ENCODE measurements at regions not wholly inside any gene's neighbourhood (a gene's known extent, or its start where the extent isn't known, plus 50 kb on each side); places are given as distances from the start of the nearest gene placed in this dataset.
"Not testable (repeated sequence)": the region's sequence is repeated elsewhere in the genome, so short reads cannot be mapped to it uniquely, and the experiment has no call there.

DNA sequence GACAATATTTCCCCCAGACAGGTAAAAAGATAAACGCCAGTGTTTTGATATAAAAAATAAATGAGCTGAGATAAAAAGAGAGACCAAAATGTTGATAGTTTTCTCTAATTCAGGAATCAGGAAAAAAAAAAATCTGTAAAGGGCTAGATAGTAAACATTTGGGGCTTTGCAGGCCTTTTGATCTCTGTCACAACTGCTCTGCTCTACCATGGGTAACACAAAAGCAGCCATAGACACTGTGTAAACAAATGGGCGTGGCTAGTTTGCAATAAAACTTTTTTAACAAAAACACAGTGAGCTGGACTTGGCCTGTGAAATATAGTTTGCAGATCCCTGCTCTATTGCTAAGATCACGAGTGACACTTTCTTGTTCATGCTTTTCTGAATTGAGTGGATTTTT is 219.1 kb upstream of the STXBP5 start:
- no peak for DNase-seq

DNA sequence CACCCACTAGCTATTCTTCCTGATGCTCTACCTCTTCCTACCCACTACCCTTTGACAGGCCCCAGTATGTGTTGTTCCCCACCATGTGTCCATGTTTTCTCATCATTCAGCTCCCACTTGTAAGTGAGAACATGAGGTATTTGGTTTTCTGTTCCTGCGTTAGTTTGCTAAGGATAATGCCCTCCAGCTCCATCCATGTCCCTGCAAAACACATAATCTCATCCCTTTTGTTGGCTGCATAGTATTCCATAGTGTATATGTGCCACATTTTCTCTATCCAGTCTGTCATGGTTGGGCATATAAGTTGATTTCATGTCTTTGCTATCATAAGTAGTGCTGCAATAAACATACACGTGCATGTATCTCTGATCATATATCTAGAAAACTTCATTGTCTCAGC is 218.3 kb upstream of the STXBP5 start:
- DNase-seq = no peak

GRCh38 chr6:146987938-146988337 is 216.3 kb upstream of the STXBP5 start:
- DNase-seq = not testable (repeated sequence)

DNA sequence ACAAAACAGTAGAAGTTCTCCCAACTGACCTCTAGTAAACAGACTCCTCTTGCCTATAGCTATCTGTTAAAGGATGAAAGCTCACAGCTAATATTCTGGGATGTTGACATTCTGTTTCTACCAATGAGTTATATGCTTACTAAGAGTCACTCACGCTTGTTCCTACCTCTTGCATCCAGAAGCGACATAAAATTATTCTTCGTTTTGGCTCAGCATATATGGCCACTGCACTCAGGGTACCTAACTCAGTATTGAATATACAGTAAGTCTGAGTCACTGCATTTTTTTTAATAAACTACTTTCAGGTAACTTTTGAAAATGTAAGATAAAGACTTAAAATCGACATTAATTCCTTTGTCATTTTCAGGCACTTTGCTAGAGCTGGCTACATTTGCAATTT is 214.4 kb upstream of the STXBP5 start:
- DNase-seq = no peak

- DNase-seq = no peak
These were observed 213.9 kb upstream of the STXBP5 start for GRCh38 chr6:146990284-146990683.

DNA sequence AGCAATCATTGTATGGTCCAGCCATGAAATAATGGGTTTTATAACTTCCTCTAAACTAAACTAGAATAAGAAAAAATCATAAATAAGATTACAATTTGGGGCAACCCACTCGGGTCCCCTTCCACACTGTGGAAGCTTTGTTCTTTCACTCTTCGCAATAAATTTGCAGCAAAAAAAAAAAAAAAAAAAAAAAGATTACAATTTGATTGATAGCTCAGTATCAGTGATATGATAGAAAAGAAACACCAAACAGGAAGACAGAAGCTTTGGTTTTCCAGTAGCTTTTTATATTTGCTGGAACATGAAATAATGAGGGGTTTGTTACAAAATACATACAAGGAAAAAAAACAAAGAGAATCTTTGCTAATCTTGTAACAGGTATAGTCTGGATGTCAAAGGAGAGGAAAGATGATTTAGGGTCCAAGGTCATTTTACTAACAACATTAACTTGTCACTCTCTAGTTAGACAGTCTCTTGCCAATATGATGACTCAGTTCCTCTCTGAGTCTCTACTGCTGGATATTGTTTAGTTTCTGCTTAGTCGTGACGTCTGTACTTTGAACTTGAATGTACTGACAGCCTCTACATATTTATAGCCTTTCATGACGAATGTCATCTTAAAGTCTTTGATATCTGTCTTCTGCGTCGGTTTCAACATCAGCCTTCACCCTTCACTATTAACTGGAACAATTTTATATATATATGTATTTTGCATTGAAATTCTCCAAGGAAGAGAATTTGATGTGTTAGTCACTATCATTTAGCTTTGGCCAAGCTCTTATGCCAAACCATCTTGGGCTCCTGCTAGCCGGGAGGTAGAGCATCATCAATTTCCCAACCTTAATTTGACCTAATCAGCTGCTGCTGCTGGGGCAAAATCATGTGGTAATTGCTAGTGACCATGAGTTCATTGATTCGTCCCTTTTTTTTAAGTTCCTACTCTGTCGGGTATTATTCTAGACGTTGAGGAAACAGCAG is 213.1 kb upstream of the STXBP5 start:
- DNase-seq = no peak

- DNase-seq = no peak
These were observed 207.2 kb upstream of the STXBP5 start for GRCh38 chr6:146997062-146997461.

- DNase-seq = no peak
These were observed 204.5 kb upstream of the STXBP5 start for GRCh38 chr6:146999766-147000165.

GRCh38 chr6:147000545-147001488 is 203.4 kb upstream of the STXBP5 start:
- peak; percentile 6 for DNase-seq

DNA sequence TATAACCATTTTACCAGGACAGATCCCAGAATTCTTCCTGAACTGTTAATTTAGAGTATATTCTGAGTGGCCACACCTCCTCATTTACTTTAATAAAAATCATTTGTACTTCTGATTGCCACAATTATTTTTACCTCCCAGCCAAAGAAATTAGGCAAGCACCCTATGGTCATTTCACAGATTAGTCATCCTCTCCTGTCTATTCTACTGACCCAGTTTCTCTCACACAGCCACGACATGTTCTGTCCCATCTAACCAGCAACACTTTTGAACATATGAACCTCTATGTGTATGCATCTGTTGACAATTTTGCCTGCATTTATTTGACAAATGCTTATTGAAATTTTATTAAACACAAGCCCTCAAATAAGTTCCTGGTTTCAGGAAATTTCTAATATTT is 202.6 kb upstream of the STXBP5 start:
- no peak for DNase-seq

GRCh38 chr6:147003186-147003585 is 201.0 kb upstream of the STXBP5 start:
- no peak for DNase-seq

DNA sequence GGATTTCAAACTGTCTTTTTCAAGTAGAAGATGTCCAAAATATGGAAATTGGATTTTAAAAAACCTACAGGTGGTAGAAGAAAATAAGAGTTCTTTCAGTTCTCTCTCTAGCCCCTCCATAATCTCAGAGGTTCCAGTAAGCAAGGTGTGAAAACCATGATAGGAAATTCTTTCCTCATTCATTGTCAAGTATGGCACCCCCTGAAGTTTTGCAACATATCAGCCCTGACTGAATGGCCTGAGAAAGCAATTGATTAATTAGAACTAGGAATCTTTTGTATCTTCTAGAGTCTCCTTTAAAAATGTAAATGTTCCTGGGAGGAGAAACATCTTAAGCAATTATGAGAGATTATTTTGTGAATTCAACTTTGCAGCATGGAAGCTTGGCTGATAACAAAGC is 198.7 kb upstream of the STXBP5 start:
- no peak for DNase-seq

DNA sequence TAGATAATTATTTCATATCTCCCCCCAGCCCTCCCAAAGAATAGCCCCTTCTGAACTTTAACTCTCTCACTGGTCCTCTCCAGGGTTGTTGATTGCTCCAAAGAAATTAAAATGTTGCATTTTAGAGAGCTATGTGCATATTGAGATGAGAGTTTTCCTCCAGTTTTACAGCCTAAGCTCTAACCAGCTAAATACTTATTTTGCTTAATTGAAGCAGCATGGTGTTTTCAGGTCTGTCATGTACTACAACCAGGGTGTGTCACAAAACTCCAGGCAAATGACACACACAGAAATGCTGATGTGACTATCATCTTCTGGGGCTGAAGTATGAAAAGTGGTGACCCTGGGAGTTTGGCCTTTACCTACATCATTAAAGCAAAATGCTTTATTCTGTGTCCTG is 196.8 kb upstream of the STXBP5 start:
- no peak for DNase-seq

DNA sequence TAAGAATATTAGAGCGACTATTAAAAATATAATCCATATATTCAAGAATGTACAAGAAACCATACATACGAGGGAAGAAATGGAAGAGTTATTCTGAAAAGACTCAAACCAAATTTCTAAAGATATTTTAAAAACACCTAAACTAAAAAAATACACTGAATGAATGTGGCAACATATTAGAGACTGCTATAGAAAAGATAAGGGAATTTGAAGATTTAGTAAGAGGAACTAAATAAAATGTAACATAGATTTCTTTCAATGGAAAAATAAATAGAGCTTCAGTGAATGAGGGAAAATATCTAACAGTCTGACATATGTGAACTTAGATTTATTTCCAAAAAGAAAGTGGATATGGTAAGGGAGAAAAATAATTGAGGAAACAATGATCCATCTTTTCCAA is 194.9 kb upstream of the STXBP5 start:
- DNase-seq = no peak

GRCh38 chr6:147015674-147016073 is 188.5 kb upstream of the STXBP5 start:
- DNase-seq = no peak

GRCh38 chr6:147016440-147016839 is 187.8 kb upstream of the STXBP5 start:
- DNase-seq = no peak

GRCh38 chr6:147017153-147017552 is 187.1 kb upstream of the STXBP5 start:
- DNase-seq = no peak

DNA sequence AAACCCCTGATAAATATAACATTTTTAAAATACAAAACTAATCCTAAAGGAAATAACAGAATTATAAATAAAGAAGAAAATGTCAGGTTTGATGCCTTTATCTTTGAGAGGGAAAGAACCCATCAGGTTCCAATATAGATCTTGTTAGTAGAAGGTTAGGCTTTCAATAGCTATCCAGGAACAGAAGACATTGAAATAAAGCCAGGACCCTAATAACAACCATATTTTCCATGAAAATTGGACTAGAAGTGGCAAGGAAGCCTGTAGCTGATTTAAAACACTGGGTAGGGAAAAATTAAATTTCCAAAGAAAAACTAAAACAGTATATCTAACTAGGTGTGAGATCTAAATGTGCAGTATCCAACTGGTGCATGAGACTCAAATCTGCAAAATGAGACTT is 185.2 kb upstream of the STXBP5 start:
- DNase-seq = no peak

- no peak for DNase-seq
These were observed 182.2 kb upstream of the STXBP5 start for GRCh38 chr6:147022041-147022440.

DNA sequence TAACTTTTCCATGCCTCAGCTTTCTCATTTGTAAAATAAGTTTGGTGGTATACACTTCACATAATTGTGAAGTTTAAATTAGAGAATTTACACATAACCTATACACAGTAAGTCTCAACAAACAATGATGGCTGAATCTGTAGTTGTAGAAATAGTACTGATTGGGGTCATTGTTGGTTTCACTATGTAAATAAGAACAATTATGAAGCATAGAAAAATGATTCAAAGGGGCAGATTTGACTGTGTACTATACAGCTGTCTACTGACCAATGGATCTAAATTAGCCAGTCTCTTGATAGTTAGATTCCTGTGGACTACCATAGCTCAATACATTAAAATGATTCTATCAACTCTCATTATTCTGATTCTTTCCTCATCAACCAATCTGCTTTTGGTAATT is 181.1 kb upstream of the STXBP5 start:
- DNase-seq = no peak

GRCh38 chr6:147023581-147023980 is 180.6 kb upstream of the STXBP5 start:
- no peak for DNase-seq

DNA sequence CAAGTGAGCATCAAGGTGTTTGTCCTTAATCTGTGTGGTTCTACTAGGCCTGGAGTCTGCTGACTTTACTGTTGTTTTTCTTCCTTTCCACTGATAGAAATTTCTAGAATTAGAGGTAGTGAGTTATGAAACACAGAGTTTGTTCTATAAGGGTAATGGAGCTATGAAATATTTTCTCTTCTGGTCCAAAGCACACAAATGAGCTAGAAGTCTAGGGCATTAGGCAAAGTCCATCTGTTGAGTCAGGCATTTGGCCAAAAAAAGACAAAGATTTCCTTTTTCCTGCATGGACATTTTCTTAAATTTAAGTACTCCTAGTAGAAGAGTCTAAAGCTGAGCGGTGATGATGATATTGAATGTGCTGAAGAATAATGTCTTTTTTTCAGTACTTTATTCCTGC is 174.3 kb upstream of the STXBP5 start:
- no peak for DNase-seq

DNA sequence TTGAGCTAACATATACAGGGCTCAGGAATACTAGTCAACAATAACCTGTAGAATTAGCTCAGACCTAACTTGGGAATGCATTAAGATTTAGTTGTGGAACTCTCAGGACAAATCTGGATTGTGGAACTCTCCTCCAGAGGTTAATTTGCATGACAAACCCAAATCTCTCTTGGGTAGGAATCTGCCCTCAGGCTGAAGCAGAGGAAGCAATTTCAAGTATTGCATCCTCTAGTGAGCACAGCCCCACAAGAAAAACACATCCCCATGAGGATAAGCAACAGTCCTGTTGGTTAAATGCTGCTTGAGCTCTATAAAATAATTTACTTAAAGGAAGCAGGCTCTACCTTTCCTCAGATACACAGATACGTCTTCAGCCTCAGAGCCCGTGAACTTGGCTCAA is 170.9 kb upstream of the STXBP5 start:
- no peak for DNase-seq
